HG02970 (cell line): ENCODE measurements at regions not wholly inside any gene's neighbourhood (a gene's known extent, or its start where the extent isn't known, plus 50 kb on each side); places are given as distances from the start of the nearest gene placed in this dataset.
A peak's percentile ranks its signal among the peaks of the same experiment; 100 is the strongest.
"Not testable (repeated sequence)": the region's sequence is repeated elsewhere in the genome, so short reads cannot be mapped to it uniquely, and the experiment has no call there.

ENCODE experiments used
- ATAC-seq: cut with Tn5 transposase; IDR thresholded peaks from one replicate; pipeline ENCODE4 v1.9.1; 2021; ENCODE audit warnings: mild to moderate bottlenecking, moderate library complexity, moderate number of reproducible peaks; ENCODE audit not compliant: unreplicated experiment, low FRiP score

DNA sequence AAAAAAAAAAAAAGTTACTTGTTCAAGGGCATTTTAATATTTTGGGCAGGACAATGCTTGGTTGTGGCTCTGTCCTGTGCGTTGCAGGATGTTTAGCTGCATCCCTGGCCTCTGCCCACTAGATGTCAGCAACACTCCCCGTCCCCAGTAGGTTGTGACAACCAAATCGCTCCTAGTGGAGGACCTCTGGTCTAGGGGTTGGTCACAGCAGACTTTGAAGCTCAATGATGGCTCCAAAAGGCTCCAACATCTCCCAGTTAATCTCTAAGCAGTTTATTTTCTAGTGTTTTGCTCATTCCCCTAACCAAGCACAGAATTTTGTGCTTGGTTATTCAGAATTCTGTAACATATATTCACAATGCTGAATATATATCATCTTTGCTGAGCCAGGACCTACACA, 67.0 kb downstream of the CHRNA1 start:
- no peak for ATAC-seq

DNA sequence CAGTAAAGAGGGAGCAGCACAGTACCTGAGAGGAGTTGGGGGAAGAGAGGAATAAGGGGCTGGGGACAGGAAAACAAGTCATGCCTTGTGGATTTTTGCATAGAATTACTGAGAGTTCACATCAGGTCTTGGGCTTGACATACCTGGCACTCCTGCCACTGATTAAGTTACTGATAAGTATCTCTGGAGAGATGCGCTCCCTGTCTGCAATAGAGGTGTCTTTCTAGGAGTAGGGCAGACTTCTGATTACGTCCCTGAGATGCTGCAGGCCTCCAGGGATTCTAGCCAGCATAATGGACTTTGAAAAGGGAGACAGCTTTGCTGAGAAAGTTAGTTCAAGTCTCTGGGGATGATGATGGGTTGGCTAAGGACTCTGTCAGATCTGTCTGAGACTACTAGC, 69.4 kb downstream of the CHRNA1 start:
- no peak for ATAC-seq

DNA sequence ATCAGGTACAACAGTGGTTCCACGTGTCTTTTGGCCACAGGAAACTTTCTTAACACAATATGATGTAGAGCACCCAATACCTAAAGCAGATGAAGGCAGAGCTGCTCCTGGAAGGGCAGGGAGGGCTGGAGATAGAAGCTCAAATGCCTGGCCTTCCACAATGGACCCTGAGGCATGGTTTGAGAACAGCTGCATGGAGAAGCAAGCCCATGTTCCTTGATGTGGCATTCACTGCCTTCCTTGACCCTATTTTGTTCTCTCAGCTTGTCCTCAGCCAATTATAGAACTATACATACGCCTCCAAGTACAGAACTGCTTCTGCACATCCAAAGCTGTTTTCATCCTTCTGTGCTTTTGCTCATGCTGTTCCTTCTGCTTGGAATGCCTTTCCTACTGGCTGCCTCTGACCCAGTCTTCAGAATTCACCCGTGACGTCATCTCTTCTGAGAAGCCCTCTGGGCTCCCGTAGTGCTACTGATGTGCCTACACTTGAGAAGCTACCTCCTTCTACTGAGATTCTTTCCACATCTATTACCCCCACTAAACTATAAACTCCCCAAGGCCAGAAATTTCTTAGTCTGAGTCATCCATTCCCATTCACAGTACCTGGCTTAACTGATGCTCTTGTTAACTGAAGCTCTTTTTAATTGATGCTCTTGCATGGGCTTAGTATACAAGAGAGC, 69.9 kb downstream of the CHRNA1 start:
- no peak for ATAC-seq

DNA sequence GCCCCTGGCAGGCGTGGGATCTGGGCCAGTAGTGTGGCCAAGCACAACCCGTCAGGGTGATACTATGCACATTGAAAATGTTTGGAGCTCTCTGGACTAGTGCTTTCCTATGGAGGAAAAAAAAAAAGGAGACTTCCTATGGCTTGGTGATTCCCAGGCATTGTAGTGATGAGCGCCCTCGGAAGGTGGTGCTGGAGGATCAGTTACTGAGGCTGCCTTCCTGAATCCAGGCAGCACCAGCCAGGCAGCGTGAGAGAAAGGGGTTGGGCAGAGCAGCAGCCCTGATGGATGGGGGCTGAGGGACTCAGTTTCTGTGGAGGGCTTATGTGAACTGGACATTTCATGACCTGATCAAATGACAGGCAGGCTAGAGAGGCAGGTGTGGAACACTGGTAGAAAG, 70.9 kb downstream of the CHRNA1 start:
- no peak for ATAC-seq

DNA sequence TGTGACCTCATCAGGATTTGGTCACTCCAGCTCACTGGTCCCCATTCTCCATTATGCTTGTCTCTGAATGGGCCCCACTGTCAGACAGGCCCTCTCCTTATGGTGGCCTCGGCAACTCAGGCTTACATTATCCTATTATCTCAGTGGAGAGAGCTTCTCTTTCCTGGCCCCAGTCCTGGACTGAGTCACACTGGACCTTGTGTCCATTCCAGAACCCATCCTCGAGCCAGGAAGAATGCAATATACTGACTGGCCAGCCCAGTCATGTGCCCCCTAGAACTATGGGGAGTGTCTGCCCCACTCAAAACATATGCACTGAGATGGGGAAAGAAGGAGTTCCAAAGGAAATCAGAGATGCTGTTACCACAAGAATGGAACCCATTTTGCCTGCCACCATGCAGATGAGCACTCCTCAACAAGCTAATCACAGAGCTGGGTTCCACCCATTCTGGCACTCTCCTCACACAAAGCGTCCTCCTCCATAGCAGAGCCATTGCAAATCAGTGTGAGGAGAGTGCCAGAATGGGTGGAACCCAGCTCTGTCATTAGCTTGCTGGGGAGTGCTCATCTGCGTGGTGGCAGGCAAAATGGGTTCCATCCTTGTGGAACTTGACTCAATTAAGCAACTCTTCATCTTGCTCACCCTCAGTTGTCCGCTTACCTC, 71.9 kb downstream of the CHRNA1 start:
- no peak for ATAC-seq

DNA sequence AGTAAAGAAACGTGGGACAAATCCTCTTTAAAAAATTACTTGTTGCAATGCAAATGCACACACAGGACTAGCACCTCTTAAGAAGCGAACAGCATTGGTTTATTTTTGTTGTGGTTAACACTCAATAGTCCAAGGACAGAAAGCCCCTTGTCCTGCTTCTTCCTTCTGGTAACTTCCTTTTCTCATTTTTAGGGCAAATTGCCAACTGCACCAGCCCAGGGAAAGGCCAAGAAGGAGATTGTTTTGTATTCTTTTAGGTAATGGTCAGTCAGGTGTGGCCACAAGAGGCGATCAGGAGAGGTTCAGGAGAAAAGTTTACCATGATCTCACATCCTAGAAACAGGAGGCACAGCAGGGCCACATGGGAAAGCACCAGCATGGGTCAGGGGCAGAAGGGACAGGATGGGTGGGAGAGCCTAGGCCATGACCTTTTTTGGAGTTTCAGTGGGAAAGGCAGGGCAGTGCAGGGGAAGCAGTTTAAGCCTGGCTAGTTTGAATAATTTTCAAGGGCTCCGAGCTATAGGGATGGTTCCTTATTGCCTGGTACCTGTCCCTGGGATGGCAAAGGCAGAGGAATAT, 73.0 kb downstream of the CHRNA1 start:
- ATAC-seq, result no peak

DNA sequence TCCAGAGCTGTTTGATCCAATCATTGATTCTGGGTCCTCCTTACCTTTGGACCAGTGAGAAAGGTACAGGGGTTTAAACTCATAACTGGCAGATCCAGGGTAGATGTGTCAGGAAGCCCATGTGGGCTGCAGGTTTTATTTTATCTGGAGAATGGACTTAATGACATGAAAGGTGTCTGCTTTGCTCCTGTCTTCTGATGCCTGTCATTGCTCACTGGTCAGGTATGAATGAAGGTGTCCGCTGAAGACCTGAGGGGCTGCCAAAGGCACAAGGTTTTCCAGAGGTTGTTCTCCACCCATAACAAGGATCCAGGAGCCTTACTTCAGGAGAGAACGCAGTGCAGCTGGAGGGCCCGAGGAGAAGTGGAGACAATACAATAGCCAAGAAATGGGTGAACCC, 74.2 kb downstream of the CHRNA1 start:
- ATAC-seq, result no peak

DNA sequence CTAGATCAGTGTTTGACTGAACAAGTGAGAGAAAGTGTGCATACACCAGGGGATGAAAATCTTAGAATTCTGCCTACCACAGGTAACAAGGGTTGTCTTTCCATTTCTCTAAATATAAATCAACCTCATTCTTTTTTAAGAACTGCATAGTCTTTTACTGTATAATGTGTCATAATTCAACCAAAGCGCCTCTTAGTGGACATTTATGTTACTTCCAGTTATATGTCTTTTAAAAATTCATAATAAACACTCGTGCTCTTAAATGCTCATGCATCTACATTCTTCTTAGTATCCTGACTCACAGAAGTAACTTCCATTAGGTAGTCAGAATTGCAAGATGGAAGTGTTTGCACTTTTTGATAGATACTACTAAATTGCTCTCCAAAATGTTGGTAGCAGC, 76.2 kb downstream of the CHRNA1 start:
- ATAC-seq, result no peak

DNA sequence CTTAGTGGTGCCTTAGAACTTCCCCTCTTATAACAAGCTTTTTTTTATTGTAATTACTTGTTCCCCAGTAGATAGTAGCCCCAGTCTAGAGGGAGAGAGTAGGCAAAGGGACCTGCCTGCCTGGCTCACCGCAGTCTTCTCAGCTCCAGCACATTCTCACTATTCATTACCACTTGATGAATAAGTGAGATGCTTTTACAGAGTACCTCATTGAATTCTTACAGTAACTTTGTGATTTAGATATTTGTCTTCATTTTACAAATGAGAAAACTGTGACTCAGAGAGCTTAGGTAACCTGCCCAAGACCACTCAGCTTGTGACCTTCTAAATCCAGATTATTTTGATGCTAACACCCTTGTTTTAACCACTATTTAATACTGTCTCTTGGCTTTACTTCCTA, 77.8 kb downstream of the CHRNA1 start:
- no peak for ATAC-seq

DNA sequence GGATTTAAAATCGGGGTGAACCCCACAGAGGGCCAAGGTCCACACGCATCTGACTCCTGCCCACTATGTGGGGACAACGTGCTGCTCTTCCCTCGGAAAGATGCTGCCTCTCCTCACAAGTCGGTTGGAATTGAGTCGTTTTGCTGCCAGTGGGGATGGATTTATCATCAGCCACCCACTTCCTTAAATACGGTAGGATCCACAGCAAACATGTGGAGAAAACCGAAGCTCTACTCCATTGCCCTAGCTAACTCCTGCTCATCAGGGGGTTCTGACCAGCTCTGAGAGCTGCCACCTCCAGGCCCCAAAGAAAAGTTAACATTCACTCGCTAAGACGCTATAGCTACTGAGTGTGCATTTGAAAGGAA, 80.9 kb downstream of the CHRNA1 start:
- ATAC-seq, result no peak

DNA sequence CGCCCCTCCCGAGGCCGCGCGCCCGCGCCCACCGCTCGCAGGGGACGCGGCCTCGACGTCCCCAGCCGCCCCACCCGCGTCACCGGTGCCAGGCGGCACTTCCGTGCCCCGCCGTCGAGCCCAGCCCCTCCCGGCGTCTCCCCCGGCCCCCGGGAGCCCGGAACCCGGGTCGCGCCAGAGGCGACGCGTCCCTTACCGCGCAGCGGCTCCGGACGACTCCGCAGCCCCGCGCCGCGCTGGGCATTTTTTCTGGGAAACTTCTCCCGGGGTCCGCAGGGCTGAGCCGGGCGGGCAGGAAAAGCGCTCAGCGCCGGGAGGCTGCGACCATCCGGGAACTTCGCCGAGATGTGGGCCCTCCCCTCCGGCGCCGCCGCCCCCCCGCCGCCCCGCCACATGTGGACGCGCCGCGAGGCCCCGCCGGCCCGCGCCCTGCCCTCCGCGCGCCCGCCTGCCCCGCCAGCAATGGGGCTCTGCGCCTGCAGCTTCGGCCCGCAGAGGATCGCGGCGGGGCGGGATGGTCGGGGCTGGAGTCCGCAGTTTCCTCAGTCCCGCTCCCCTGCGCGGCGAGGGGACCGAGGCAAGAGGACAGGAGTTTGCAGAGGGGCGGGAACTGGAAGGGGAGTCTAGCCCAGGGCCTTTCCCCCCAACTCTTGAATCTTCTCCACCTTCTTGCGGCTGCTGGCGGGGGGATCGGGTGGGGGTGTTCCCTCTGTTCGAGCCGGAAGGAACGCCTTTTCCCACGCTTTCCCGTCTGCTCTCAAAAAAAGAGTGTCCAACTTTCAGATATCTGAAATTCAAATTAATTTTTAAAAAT, 81.5 kb downstream of the CHRNA1 start:
- peak; percentile 56 for ATAC-seq

DNA sequence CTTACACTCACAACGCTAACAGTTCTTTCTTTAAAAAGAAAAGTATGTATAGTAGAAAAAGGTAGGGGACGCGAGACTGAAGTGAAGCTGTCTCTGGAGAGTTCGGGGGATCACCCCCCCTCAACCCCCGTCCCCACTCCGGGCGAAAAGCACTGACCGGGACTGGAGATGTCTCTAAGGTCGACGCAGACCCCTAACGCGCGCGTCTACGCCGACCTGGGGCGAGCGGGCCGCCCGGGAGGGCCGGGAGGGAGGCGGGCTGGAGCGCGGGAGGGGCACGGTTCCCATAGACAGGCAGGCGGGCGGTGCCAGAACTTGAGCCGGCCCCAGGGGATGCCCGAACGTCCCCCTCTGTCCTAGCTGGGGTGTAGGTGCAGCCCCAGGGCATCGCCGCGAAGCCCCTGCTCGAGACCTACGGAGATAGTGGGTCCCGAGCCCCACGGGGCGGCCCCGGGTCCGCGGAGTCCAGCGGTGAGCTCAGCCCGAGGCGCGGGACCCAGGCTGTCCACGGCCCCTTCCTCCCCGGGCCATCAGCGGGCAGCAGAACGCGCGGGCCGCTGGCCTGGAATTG, 82.2 kb downstream of the CHRNA1 start:
- peak; percentile 36 for ATAC-seq

DNA sequence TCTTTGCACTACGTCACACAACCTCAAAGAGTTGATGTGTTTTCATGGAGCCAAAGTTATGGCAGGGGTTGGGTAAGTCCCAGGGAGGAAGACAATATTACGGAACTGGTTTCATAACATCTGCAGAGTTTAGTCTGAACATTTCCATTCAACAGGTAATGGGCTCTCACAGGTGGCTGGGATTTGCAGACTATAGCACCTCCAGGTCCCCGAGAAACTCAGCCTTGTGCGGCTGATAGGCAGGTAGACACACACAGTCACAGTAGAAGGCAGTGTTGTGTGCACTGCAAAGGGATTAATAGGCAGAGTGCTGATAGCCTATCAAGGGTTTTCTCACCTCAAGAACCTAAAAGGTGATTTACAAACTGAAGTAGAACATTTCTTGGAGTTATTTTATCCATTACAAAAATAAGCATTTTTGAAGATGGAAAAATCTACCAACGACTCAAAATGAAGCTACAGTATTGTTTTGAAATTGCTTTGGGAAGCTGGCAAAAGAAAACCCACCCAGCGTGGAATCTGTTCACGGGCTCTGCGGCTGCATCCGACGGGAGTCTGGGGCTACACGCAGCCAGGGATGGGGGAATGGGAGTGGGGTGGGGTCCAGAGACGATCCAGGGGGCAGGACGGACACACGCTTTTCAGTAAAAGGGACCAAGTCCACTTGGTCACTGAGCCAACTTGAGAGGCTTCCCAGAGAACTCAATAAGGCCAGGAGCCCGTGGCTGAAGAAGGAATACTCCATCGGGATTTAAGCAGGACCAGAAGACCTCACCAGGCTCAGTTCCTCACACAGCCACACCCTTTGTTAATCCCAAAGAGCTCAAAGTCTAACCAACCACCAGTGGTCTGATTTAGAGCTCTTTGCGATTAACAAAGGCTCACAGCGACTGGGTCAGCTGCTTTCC, 82.9 kb downstream of the CHRNA1 start:
- no peak for ATAC-seq

DNA sequence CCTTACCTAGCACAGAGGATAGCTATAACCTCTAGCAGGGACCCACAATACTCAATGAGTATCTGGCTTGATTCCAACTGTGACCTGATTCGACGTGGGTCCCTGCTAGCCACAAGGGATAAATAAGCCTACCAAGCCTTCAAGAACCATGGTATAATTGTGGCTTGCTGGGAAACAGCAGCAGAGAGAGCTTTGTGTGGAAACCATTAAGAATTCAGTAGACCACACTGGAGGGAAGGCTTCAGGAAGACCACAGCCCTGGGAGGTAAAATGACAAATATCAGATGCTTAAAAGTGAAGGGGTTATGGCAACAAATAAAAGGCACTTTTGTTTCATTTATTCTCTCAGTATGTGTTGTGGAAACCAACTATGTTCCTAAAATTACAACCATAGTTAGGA, 82.6 kb upstream of the WIPF1 start:
- ATAC-seq, result no peak

DNA sequence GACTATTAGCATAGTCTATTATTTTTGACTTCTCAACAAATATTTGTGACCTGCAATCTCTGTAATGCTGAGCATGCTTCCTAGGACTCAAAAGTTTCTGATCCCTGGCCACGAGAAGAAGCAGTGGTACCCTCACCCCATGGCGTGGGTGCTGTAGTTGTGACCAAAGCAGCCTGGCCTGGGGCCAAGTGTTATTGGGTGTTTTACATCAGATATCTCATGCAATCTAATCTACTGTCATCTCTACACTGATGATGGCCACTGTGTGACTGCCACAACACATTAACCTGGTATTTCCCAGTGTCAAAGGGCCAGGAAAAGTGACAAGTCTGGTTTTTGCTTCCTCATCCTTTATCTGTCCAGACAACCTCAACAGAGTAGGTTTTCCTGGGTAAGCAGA, 80.8 kb upstream of the WIPF1 start:
- no peak for ATAC-seq

DNA sequence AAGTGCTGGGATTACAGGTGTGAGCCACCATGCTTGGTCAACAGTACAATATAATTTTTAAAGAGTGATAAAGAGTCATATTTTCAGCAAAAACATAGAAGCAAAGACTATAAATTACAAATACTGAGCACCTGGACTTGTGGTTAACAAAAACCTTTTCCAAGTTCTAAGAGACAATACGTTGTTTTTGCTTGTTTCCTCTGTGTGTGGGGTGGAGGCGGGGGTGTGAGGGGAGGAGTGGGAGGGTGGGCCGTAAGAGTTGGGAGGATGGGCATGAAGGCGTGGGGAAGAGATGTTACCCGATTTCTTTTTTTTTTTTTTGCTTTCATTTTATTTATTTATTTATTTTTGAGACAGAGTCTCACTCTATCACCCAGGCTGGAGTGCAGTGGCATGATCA, 78.0 kb upstream of the WIPF1 start:
- no peak for ATAC-seq

DNA sequence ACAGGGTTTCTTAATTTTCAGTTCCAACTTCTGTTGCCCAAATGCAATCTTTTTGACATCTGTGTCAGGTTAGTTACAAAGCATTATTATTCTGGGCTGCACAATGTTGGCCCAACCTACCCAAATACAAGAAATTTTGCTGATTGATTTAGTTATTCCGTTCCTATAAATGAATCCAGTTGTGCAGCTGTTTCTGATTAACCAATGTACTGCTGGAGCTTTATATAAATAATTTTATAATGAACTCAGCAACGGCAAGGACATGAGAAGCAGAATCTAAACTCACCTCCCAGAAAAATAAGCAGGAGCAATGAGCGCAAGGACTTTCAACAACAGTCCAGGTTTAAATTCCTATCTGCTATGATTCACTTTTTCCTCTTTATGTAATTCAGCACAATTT, 76.3 kb upstream of the WIPF1 start:
- ATAC-seq, result no peak

DNA sequence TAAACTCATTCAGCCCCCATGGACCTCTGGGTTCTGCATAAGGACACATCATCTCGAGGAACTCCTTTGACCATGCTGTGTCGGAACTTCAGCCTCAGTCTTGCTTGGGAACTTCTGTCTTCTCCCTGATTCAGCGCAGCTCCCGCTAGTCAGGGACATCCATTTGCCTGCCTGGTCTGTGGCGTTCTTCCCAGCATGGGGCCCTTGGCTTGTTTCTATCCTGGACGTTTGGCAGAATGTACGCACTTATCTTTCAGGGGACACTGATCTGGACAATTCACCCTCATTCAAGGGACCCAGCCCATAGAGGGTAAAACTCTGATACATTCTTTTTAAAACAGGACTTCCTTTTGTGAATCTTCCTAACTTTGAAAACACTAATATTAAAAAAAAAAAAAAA, 75.8 kb upstream of the WIPF1 start:
- ATAC-seq, result no peak

DNA sequence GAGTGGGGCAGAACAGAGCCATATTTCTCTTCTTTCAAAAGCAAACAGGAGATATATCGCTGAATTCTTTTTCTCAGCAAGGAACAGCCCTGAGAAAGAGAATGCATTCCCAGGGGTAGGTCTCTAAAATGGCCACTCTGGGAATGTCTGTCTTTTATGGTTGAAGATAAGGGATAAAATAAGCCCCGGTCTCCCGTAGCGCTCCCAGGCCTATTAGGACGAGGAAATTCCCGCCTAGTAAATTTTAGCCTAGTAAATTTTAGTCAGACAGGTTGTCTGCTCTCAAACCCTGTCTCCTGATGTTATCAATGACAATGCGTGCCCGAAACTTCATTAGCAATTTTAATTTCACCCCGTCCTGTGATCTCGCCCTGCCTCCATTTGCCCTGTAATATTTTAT, 73.9 kb upstream of the WIPF1 start:
- ATAC-seq, result not testable (repeated sequence)

DNA sequence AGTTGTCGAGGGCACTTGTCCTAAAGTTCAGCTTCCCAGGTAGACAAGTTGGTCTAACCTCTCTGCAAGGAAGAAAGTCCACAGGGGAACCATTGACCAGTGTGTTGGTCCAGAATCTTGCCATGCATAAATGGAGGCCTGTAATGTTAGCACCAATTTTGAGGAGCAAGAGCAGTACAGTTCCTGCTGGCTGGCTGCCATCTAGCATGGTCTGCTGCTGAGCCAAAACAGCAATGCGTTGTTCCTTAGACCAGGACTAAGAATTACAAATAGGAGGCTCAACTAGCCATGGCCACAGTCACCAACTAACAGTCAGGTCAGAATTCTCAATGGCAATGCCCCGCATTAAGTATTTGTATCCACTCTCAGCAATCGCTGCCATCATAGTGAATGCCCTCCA, 72.8 kb upstream of the WIPF1 start:
- no peak for ATAC-seq
